ENCODE measurements at regions not wholly inside any gene's neighbourhood (a gene's known extent, or its start where the extent isn't known, plus 50 kb on each side); places are given as distances from the start of the nearest gene placed in this dataset.

- TF ChIP-seq CTCF (IDR thresholded peaks at IDR 0.05), result no peak
- TF ChIP-seq POLR2AphosphoS5 (IDR thresholded peaks at IDR 0.05), result no peak
- TF ChIP-seq EP300 (IDR thresholded peaks at IDR 0.05), result no peak
- TF ChIP-seq POLR2A (IDR thresholded peaks at IDR 0.05), result no peak
These were observed 1406.6 kb upstream of the ACVR2A start for GRCh38 chr2:146438246-146438645.

Measured in sigmoid colon (tissue), 4 donors.